Fibroblast of the conjunctiva (primary cell): ENCODE measurements at regions not wholly inside any gene's neighbourhood (a gene's known extent, or its start where the extent isn't known, plus 50 kb on each side); places are given as distances from the start of the nearest gene placed in this dataset.
A peak's percentile ranks its signal among the peaks of the same experiment; 100 is the strongest.
"Not testable (repeated sequence)": the region's sequence is repeated elsewhere in the genome, so short reads cannot be mapped to it uniquely, and the experiment has no call there.

Experiments
- DNase-seq: peaks from one replicate; pipeline ENCODE4 v3.0.0-alpha.2; 2010; ENCODE audit warnings: low read depth

DNA sequence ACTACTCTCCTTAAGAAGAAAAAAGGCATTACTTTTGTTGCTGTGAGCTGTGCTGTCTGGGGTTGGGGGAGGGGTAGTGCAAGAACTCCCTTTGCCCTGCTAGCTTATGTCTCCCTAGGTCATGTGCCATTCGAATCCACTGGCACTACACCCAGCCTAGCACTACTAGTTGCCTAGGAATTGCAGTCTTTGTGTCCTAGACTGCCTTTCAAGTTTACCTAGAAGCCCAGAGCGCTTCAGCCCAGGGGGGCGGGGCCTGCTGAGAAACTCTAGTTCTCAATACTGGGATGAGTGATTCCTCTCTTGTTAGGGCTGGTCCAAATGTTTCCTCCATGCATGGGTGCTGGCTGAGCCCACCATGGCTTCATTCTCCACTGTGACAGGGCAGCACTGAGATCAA lies 1011.5 kb downstream of the PCDH19 start:
- DNase-seq = no peak

DNA sequence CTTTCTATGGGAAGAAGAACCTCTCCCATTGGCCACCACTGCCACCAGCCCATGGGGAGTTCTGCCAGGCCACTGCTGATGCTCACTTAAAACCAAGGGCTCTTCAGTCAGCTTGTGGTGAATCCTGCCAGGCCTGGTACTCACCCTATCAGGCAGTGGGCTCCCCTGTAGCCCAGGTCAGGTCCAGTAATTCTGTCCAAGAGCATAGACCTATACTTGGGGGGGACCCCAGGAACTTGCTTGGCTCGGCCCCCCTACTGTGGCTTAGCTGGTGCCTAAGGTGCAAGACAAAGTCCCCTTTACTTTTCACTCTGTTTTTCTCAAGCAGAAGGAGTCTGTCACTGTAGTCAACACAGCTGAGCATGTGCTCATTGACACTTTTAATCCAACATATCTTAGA lies 1012.2 kb downstream of the PCDH19 start:
- DNase-seq = no peak

DNA sequence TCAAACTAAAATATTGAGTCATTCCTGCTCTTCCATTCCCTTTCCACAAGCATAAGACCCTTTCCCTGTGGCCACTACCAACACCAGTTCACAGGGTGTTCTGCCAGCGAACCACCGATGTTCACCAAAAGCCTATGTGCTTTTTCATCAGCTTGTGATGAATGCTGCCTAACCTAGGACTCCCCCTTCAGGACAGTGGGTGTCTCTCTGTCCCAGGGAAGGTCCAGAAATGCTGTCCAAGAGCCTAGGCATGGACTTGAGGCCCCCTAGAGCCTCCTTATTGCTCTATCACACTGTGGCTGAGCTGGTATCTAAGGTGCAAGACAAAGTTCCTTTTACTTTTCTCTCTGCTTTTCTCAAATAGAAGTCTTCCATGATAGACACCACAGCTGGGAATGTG lies 1015.6 kb downstream of the PCDH19 start:
- DNase-seq = no peak

DNA sequence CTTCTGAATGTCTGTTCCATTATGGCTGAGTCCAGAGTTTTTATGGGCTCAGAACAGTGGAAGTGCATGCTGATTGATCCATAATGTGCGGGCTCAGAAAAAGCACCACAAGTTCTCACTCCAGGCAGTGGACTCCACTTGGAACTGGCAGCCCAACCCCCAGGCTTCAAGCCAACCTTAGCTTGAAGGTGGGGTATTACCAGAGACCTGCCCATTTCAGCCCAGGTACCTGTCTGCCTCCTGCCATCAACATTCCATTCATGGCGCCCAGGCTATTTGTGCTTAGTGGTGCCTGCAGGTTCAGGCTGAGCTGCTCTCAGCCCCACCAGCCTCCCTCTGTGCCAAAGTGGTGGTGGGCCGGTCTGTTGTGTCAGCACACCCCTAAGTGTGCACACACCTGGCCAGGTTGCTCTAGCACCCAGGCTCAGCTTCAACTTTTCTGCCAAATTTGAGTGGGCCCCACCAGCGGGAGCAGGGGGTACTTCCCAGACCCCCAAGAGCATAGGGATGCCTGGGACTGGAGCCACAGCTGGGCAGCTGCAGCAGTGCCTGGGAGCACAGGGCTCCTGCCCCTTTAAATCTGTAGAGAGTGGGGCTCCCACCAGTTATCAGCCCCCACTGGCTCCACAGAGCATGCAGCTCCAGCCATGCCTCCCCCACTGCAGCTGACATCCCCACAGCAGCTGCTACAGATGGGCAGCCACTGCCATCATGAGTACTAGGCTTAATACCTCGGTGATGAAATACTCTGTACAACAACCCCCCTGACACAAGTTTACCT lies 1025.3 kb downstream of the PCDH19 start:
- no peak for DNase-seq

DNA sequence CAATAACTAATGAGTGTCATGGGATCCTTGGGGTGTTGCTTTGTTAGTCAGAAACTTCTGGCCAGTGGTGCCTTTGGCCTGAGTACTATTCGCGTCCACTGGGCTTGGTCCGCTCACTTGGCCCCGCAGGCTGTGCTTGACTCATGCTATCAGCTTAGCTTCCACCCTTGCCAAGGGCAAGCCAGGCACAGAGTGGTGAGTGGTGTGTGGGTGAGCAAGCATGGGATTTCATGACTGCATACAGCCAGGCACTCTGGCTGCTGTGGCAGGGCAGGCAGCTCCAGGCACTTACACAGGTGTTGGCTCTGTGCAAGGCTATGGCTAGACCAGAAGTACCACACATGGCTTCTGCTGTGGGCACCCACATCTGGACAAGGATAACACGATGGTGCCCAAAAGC lies 1026.3 kb downstream of the PCDH19 start:
- DNase-seq = no peak

DNA sequence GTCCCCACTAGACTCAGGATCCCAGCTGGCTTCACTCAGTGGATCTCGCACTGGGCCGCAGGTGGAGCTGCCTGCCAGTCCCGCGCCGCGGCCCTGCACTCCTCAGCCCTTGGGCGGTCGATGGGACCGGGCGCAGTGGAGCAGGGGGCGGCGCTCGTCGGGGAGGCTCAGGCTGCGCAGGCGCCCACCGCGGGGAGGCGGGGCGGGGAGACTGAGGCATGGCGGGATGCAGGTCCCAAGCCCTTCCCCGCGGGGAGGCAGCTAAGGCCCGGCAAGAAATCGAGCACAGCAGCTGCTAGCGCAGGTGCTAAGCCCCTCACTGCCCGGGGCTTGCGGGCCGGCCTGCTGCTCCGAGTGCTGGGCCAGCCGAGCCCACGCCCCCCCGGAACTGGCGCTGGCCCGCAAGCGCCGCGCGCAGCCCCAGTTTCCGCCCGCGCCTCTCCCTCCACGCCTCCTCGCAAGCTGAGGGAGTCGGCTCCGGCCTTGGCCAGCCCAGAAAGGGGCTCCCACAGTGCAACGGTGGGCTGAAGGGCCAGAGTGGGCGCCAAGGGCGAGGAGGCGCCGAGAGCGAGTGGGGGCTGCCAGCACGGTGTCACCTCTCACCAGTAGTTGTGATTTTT lies 1038.0 kb downstream of the PCDH19 start:
- no peak for DNase-seq

DNA sequence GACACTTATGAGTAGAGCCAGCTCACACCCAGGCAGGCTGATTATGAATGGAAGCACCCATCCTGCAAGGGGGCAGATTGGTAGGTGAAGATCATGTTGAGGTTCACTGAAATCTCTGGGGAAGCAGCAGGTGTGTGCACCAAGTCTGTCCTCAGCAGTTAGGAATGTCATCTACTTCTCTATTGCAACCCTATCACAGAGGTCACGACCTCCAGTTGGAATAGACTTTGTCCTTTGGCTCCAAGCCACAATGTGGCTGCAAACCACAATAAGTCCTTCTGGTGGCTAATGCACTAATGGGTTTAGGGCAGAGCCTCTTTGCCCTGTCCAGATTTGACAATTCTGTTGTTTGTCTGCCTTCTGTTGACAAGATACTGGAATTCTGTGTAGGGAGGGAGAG lies 1056.7 kb downstream of the PCDH19 start:
- DNase-seq = no peak

DNA sequence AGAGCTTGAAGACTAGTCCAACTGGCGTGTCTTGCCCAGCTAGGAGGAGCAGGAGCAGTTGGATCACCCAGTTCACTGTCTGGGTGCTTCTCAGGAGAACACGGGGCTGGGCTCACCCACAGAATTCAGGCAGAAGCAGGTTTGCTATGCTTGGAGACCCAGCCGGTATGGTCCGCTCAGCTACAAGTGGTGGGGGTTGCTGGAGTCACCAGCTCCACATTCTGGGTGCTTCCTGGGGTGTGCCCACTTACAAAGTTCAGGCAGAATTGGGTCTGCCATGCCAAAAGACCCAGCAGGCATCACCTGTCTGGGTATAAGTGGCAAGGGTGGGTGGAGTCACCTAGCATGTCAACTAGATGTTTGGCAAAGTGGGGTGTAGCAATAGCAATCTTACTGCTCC lies 1061.8 kb downstream of the PCDH19 start:
- DNase-seq = no peak

DNA sequence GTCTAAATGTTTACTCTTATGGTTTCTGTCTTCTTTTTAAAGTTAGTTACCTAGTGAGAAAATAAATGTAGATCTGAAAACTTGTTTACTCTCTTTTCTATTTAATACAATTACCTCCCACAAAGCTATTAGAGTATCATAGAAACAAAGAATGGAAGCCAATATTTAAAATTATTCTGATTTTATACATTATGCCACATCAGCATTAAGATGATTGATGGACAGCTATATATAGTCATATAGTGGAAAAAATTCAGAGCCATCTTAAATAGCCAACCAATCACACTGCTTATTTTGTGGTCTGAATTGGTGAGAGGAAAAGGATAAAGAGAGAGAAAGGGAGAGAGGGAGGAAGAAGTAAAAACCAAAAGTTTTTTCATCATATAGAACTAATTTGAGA lies 1101.8 kb downstream of the PCDH19 start:
- no peak for DNase-seq

DNA sequence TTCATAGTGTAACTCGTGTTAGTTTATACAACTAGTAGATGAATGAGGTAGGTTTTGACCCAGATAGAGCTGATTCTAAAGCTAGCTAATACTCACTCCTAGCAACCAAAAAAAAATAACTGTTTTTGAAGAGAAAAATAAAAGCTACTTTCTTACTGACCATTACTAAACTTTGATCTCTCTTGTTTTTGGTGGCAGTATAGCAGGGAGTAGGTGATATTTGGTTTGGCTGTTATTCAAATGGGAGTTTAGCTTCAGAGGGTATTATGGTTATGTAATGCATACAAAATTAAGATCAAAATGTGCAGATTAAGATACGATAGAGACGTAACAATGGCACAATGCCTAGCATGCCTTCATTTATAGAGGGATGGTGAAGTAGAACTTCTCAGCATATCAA lies 1104.5 kb downstream of the PCDH19 start:
- no peak for DNase-seq

DNA sequence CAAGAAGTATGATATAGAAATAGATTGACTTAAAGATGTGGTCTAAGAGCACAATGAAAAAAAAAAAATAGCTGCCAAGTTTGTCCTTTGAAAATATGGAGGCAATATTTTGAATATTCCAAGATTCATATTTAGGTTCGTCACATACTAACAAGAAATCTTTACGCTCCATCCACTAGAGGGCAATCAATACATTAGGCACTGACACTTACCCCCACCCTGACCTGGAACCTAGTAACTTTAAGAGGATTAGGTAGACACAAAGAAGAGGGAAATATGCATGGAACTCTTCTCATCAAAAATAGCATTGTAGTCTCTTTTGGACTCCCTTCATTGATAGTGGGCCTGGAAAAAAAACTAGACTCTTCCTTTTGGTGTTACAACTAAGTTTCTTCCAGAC lies 1108.1 kb downstream of the PCDH19 start:
- DNase-seq = peak; percentile 0

DNA sequence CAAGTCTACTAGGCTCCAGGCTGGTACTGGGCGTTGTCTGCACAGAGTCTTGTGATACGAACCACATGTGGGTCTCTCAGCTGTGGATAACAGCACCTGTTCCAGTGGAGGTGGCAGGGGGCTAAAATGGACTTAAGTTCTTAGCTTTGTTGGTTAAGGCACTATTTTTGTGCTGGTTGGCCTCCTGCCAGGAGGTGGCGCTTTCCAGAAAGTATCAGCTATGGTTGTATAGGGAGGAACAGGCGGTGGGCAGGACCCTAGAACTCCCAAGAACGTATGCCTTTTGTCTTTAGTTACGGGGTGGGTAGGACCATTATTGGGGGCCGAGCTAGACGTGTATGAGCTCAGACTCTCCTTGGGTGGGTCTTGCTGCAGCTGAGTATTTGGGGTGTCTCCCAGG lies 1138.4 kb downstream of the PCDH19 start:
- no peak for DNase-seq

DNA sequence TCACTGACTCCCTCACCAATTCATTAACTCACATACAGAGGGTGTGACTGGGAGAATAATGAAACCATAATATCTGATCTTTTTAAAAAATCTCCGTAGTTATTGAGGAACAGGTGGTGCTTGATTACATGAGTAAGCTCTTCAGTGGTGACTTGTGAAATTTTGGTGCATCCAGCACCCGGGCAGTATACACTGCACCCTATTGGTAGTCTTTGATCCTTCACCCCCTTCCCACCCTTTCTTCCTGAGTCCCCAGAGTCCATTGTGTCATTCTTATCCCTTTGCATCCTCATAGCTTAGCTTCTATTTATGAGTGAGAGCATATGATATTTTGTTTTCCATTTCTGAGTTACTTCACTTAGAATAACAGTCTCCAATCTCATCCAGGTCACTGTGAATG lies 1143.8 kb downstream of the PCDH19 start:
- no peak for DNase-seq

DNA sequence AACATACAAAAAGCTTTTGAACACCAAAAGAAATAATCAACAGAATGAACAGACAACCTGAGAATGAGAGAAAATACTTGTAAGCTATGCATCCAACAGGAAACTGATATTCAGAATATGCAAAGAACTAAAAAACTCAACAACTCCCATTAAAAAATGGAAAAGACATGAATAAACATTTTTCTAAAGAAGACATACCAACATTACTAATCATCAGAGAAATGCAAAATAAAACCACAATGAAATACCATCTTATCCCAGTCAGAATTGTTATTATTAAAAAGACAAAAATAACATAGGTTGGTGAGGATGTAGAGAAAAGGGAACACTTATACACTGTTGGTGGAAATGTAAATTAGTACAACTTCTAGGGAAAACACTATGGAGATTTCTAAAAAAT lies 1161.9 kb downstream of the PCDH19 start:
- no peak for DNase-seq

DNA sequence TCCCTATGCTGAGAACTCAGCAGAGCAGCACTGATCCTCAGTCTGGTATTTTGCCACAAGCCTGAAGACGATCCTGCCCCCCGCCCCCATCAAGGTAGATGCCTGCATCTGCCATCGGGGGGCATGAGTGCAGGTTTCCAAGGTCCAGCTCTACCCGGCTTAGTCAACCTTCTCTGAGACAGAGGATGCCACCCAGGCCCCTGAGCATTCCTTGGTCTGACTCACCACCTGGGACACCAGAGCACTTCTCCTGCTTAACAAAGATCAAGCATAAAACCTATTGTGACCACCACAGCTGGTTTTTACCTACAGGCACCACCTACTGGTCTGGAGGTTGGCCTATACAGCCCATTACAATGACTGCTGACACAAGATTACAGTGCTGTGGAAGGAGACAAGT lies 1168.1 kb downstream of the PCDH19 start:
- no peak for DNase-seq

DNA sequence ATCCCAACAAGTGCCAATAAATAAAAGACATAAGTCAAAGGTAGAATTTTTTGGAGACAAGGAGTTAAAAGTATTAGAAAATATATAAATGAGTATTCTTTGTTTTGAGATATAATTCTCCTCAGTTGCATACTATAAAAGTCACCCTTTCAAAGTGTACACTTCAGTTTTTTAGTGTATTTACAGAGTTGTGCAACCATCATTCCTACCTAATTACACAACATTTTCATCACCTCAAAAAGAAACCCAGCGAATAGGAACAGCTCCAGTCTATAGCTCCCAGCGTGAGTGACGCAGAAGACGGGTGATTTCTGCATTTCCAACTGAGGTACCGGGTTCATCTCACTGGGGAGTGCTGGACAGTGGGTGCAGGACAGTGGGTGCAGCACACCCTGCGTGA lies 1175.7 kb downstream of the PCDH19 start:
- not testable (repeated sequence) for DNase-seq

DNA sequence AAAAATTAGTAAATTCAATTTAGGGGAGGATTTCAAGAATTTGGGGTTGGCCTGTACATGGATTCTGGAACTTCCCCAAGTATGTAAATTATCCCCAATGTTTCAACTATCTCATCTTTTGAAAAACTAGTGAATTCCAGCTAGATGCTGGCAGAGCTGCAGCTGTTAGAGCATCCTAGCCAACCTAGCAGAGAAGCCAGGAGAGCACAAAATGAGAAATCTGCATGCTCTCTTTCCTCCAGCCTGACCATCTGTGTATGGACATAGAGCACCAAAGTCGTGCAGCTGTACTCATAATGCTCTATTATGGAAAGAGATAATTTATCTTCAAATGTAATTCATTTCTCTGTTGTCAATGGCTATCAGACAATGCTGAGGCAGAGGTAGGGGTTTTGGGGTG lies 1217.7 kb downstream of the PCDH19 start:
- no peak for DNase-seq

DNA sequence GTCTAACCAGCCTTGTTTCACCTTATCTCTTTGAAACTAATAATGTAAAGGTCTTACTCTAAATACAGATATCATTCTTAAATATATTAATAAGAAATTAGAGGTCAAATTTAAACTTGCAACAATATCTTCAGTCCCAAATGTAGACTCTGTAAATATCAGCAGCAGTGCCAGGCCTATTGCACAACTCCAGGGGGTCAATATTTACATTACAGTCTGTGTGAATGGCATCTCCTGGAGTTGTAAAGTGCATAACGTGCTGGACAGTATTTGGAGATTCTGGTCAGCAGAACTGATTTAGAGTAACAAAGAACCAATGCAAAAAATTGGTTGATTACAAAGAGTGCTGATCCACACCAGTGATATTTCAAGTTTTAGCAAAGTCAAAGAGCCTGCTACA lies 1225.9 kb downstream of the PCDH19 start:
- no peak for DNase-seq

DNA sequence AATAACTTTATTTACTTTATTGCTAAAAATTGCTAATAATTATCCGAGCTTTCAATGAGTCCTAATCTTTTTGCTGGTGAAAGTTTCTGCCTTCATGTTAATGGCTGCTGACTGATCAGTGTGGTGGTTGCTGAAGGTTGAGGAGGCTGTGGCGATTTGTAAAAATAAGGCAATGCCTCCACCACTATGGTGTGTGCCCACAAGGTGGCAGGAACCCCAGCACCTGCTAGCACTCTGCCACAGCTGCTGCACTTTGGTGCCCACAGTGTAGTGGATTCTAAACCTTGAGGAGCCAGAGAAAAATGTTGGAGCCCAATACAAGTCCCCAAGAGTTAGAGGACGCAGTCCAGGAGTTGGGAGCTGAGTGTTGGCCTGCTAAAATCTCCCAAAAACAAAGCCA lies 1237.1 kb downstream of the PCDH19 start:
- no peak for DNase-seq

DNA sequence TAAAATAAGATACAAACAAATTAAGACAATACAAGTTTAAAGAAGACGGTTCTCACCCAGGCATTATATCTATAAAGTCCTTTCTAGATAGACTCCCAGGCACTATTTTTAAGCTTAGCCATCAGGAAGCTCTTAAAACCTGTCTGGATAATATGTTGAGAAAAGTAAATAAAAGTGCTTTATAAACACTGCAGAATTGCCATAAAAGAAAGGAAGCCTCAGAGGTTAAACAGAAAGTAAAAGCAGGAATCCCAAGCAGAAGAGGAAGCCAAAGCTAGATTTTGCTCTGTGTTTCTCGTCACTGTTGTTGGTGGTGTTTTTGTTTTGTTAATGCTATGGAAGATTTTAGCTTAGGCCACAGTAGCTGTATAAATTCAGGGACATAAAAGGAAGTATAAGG lies 1267.3 kb downstream of the PCDH19 start:
- no peak for DNase-seq

DNA sequence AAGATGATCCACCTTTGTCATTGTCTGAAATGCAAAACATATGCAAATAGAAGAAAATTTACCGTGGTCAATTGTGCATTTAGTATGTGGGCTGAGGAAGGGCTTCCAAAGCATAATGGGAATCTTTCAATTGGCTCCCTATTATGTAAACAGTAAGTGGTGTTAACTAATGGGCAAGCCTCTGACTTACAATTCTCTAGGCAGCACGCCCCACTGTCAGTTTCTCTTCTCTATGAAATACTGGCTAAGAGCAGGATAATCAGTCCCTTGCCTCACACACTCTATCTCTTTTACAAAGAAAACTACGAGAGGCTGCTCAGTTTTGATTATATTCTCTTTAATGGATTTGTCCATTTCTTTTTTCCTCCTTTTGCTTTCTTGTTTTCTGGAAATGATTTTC lies 1272.6 kb downstream of the PCDH19 start:
- no peak for DNase-seq

DNA sequence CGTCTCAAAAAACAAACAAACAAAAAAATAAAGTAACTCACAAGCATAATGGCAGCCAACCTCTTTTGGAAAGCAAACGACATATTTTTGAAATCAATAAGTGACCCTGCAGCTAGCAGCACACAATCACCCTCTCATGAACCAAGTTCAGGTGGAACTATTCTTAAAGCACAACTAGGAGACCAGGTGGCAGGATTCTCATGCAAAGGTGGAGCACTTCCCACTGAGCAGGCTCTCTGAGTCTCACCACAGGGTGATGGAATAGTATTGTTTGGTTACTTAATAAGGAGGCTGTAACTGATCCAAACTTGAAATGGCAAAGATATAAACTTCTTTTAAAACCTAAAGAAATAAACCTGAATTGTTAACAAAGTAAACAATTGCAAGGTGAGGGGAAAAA lies 1293.1 kb downstream of the PCDH19 start:
- DNase-seq = no peak

DNA sequence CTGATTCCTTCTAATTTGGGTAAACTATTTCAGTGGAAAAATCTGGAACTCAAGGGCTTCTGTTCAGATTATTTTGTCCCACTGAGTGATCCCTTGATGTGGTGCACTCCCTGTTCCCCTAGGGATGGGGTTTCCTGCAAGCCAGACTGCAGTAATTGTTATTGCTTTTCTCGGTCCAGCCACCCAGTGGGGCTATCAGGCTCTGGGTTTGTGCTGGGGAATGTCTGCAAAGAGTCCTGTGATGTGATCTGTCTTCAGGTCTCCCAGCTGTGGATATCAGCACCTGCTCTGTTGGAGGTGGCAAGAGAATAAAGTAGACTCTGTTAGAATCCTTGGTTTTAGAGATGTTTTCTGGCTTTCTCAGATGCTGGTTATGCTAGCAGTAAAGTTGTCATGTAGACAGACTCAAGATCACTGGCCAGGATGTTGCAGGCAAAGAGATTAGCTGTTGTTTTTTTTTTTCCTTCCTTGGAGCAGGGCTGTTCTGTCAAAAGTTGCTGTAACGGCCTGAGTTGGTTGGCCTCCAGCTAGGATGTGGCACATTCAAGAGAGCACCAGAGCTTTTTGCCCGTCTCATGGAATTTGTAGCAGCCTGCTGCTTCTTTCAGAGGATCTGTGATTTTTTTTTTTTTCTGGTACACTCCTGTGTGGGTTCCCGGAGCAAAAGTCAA lies 1314.0 kb downstream of the PCDH19 start:
- DNase-seq = no peak

DNA sequence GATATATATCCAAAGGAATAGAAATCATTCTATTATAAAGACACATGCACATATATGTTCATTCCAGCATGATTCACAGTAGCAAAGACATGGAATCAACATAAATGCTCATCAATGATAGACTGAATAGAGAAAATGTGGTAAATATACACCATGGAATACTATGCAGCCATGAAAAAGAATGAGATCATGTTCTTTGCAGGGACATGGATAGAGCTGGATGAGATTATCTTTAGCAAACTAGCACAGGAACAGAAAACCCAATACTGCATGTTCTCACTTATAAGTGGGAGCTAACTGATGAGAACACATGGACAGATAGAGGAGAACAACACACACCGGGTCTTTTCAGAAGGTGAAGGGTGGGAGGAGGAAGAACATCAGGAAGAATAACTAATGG lies 1318.6 kb downstream of the PCDH19 start:
- DNase-seq = no peak
